ENCODE measurements at regions not wholly inside any gene's neighbourhood (a gene's known extent, or its start where the extent isn't known, plus 50 kb on each side); places are given as distances from the start of the nearest gene placed in this dataset.

GRCh38 chr2:150403457-150403856 is 84.0 kb downstream of the RND3 start:
- H3K36me3 ChIP-seq (ENCODE audit: control insufficient read depth in 2 of 2, extremely low read depth in 1 of 2, insufficient read depth in 2 of 2, low read length in 2 of 2): no peaks in the 10 kb centered on the region
- ChIA-PET CTCF (interaction anchor here (1.2 to 1.6 kb wide), 2 partner anchors 11 to 604 kb away, joined by 3 to 4 read pairs; no protein-coding TSS in a partner anchor), POLR2A (no interaction called here)
- peak overlapping the region; percentile 15 to 64 (median 15) for H3K4me3 ChIP-seq (replicated peaks in 1 of 3; ENCODE audit: insufficient read depth in 1 of 3, low read depth in 1 of 3, low read length in 3 of 3)
- no peaks in the 10 kb centered on the region for H3K79me2 ChIP-seq (ENCODE audit: control insufficient read depth, insufficient read depth, low read length)
- peak overlapping the region; percentile 98 for H2AFZ ChIP-seq (ENCODE audit: low read depth, low read length)
- no peaks in the 10 kb centered on the region for H3K9me3 ChIP-seq (replicated peaks; ENCODE audit: control insufficient read depth, insufficient read depth, low read length)
- no peaks in the 10 kb centered on the region for H3K27me3 ChIP-seq (ENCODE audit: control insufficient read depth in 2 of 2, insufficient read depth in 2 of 2, low read length in 2 of 2)
- H3K27ac ChIP-seq (ENCODE audit: insufficient read depth, low read depth, low read length): peak overlapping the region; percentile 70
- no peaks in the 10 kb centered on the region for H4K20me1 ChIP-seq (replicated peaks; ENCODE audit: control insufficient read depth, extremely low read depth, insufficient read depth, low read length)
- dilution Hi-C loops (cut with MboI; ENCODE audit: extremely low pct_ligation_motif_present, low sequenced_read_pairs) (no loop called here), intact Hi-C loops (cut with micrococcal nuclease) (no loop called here)
- H3K4me2 ChIP-seq (ENCODE audit: insufficient read depth, low read length): peak overlapping the region; percentile 82
- TF ChIP-seq POLR2A (IDR thresholded peaks at IDR 0.05; ENCODE audit: low read depth, low read length) (no peak), FOS (IDR thresholded peaks at IDR 0.05; ENCODE audit: borderline replicate concordance, insufficient read depth, low read length) (no peak), CTCF (IDR thresholded peaks at IDR 0.05; ENCODE audit: extremely low read depth in 1 of 2, insufficient read depth in 1 of 2, low read depth in 1 of 2, low read length in 2 of 2) (no peak), MYC (IDR thresholded peaks at IDR 0.05; ENCODE audit: low read depth, low read length) (no peak), MAX (IDR thresholded peaks at IDR 0.05; ENCODE audit: insufficient read depth, insufficient read length) (no peak), GATA2 (IDR thresholded peaks at IDR 0.05; ENCODE audit: insufficient read depth, insufficient read length, low read depth, low read length) (no peak)
- no TSS peak for BruUV-seq (replicated peaks)
- peaks cover 10% of the 10 kb centered on the region for H3K4me1 ChIP-seq (ENCODE audit: control insufficient read depth, extremely low read depth, insufficient read depth, low read length)
- H3K9me1 ChIP-seq (replicated peaks; ENCODE audit: control insufficient read depth, extremely low read depth, insufficient read depth, low read length): no peaks in the 10 kb centered on the region
- DNase-seq (ENCODE audit: low read depth, low spot score): peak; percentile 65
- H3K9ac ChIP-seq (replicated peaks; ENCODE audit: extremely low read depth, insufficient read depth, low read length): peak overlapping the region; percentile 61
- FAIRE-seq: peak; percentile 37

DNA sequence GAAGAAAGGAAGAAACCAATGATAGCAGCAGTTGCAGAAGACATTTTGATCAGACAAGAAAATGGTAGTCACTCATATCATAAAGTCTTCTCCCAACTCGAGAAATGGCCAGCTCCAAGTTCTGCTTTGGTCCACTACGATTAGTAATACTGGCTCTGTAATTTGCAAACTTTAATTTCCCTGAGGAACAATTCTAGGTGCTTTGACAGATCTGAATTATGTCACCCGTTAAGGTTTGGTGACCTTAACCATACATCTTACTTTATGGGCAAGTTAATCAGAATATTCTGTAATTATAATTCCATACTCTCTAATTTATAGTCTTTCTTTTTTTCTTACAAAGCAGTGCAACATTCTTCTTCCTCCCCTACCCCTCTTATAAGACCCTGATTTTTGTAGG is 84.5 kb downstream of the RND3 start:
- POLR2A ChIA-PET: no interaction called here
- FAIRE-seq: no peak
- Histone ChIP-seq H3K9ac (replicated peaks; ENCODE audit: extremely low read depth, insufficient read depth, low read length) (peak overlapping the region; percentile 61), H3K79me2 (ENCODE audit: control insufficient read depth, insufficient read depth, low read length) (no peaks in the 10 kb centered on the region), H3K4me1 (ENCODE audit: control insufficient read depth, extremely low read depth, insufficient read depth, low read length) (peaks cover 5% of the 10 kb centered on the region), H3K9me3 (replicated peaks; ENCODE audit: control insufficient read depth, insufficient read depth, low read length) (no peaks in the 10 kb centered on the region), H3K27me3 (ENCODE audit: control insufficient read depth in 2 of 2, insufficient read depth in 2 of 2, low read length in 2 of 2) (no peaks in the 10 kb centered on the region), H3K4me2 (ENCODE audit: insufficient read depth, low read length) (peak overlapping the region; percentile 82), H4K20me1 (replicated peaks; ENCODE audit: control insufficient read depth, extremely low read depth, insufficient read depth, low read length) (no peaks in the 10 kb centered on the region), H3K36me3 (ENCODE audit: control insufficient read depth in 2 of 2, extremely low read depth in 1 of 2, insufficient read depth in 2 of 2, low read length in 2 of 2) (no peaks in the 10 kb centered on the region), H3K4me3 (replicated peaks in 1 of 3; ENCODE audit: insufficient read depth in 1 of 3, low read depth in 1 of 3, low read length in 3 of 3) (no peak overlapping the region), H2AFZ (ENCODE audit: low read depth, low read length) (peak overlapping the region; percentile 98), H3K9me1 (replicated peaks; ENCODE audit: control insufficient read depth, extremely low read depth, insufficient read depth, low read length) (no peaks in the 10 kb centered on the region), H3K27ac (ENCODE audit: insufficient read depth, low read depth, low read length) (no peak overlapping the region)
- no peak for TF ChIP-seq CTCF (IDR thresholded peaks at IDR 0.05; ENCODE audit: extremely low read depth in 1 of 2, insufficient read depth in 1 of 2, low read depth in 1 of 2, low read length in 2 of 2)
- no peak for TF ChIP-seq POLR2A (IDR thresholded peaks at IDR 0.05; ENCODE audit: low read depth, low read length)
- TF ChIP-seq FOS (IDR thresholded peaks at IDR 0.05; ENCODE audit: borderline replicate concordance, insufficient read depth, low read length): no peak
- no peak for TF ChIP-seq MAX (IDR thresholded peaks at IDR 0.05; ENCODE audit: insufficient read depth, insufficient read length)
- TF ChIP-seq GATA2 (IDR thresholded peaks at IDR 0.05; ENCODE audit: insufficient read depth, insufficient read length, low read depth, low read length): no peak
- TF ChIP-seq POLR2AphosphoS5 (IDR thresholded peaks at IDR 0.05; ENCODE audit: insufficient read depth, low read depth, low read length): no peak
- no peak for TF ChIP-seq JUN (IDR thresholded peaks at IDR 0.05; ENCODE audit: borderline replicate concordance, insufficient read depth, insufficient read length, low read depth)
- no peak for TF ChIP-seq EZH2 (IDR thresholded peaks at IDR 0.05; ENCODE audit: borderline replicate concordance, low read depth, low read length, severe bottlenecking)
- no peak for TF ChIP-seq MYC (IDR thresholded peaks at IDR 0.05; ENCODE audit: low read depth, low read length)
- BruUV-seq (replicated peaks): no TSS peak
- intact Hi-C loops (cut with micrococcal nuclease) (no loop called here), dilution Hi-C loops (cut with MboI; ENCODE audit: extremely low pct_ligation_motif_present, low sequenced_read_pairs) (no loop called here)
- peak; percentile 6 for DNase-seq (ENCODE audit: low read depth, low spot score)
- CTCF ChIA-PET: interaction anchor here (1.2 to 1.6 kb wide), 2 partner anchors 10 to 603 kb away, joined by 3 to 4 read pairs; no protein-coding TSS in a partner anchor
